Central memory CD8-positive, alpha-beta T cell (primary cell): ENCODE measurements at regions not wholly inside any gene's neighbourhood (a gene's known extent, or its start where the extent isn't known, plus 50 kb on each side); places are given as distances from the start of the nearest gene placed in this dataset.

Source experiments
- ATAC-seq: fragments of 150-1000 bp; cut with Tn5 transposase; replicated peaks from 2 replicates; pipeline ENCODE4 v1.10.0; 2022; ENCODE audit warnings: mild to moderate bottlenecking, moderate FRiP score, moderate number of reproducible peaks; ENCODE audit not compliant: poor library complexity, severe bottlenecking; ENCODE audit errors: extremely low read depth
- DNase-seq, 2 donors: peaks; one replicate each; pipeline ENCODE4 v3.0.0; 2021; ENCODE audit warnings: low spot score in 2 of 2
- H3K27ac Mint-ChIP-seq: one replicate; pipeline ENCODE4 v1.8.0; 2022; ENCODE audit warnings: low read depth, mild to moderate bottlenecking, moderate library complexity, mixed read lengths
- H3K27me3 Mint-ChIP-seq: one replicate; pipeline ENCODE4 v1.8.0; 2022; ENCODE audit warnings: mixed read lengths
- H3K36me3 Mint-ChIP-seq: one replicate; pipeline ENCODE4 v1.8.0; 2022; ENCODE audit warnings: mild to moderate bottlenecking, moderate library complexity, mixed read lengths; ENCODE audit not compliant: insufficient read depth
- H3K4me1 Mint-ChIP-seq: one replicate; pipeline ENCODE4 v1.8.0; 2022; ENCODE audit warnings: mixed read lengths
- H3K4me3 Mint-ChIP-seq: one replicate; pipeline ENCODE4 v1.8.0; 2022; ENCODE audit warnings: mild to moderate bottlenecking, moderate library complexity, mixed read lengths
- H3K9me3 Mint-ChIP-seq: one replicate; pipeline ENCODE4 v1.8.0; 2022; ENCODE audit warnings: mixed read lengths

GRCh38 chr2:16333681-16334080 is 332.0 kb downstream of the CYRIA start:
- ATAC-seq: no peak
- DNase-seq: no peak
- Mint-ChIP-seq H3K36me3 (no peaks in the 10 kb centered on the region), H3K9me3 (peaks cover 4% of the 10 kb centered on the region), H3K27me3 (no peaks in the 10 kb centered on the region), H3K4me3 (no peak overlapping the region), H3K27ac (no peak overlapping the region), H3K4me1 (no peaks in the 10 kb centered on the region)

- DNase-seq: no peak
- no peaks in the 10 kb centered on the region for H3K36me3 Mint-ChIP-seq
- no peak overlapping the region for H3K4me3 Mint-ChIP-seq
- H3K9me3 Mint-ChIP-seq: peaks cover 4% of the 10 kb centered on the region
- no peak overlapping the region for H3K27ac Mint-ChIP-seq
- H3K4me1 Mint-ChIP-seq: no peaks in the 10 kb centered on the region
- H3K27me3 Mint-ChIP-seq: no peaks in the 10 kb centered on the region
- no peak for ATAC-seq
Observed at GRCh38 chr2:16332681-16333557, 332.7 kb downstream of the CYRIA start.

GRCh38 chr2:16331772-16332171 is 333.9 kb downstream of the CYRIA start:
- Mint-ChIP-seq H3K4me3 (no peak overlapping the region), H3K27ac (no peak overlapping the region), H3K36me3 (no peaks in the 10 kb centered on the region), H3K9me3 (peaks cover 4% of the 10 kb centered on the region), H3K27me3 (no peaks in the 10 kb centered on the region), H3K4me1 (no peaks in the 10 kb centered on the region)
- no peak for ATAC-seq
- no peak for DNase-seq

- Mint-ChIP-seq H3K4me1 (no peaks in the 10 kb centered on the region), H3K36me3 (no peaks in the 10 kb centered on the region), H3K27me3 (no peaks in the 10 kb centered on the region), H3K9me3 (peaks cover 4% of the 10 kb centered on the region), H3K27ac (no peak overlapping the region), H3K4me3 (no peak overlapping the region)
- ATAC-seq (no peak), DNase-seq (no peak)
Observed at GRCh38 chr2:16330982-16331381, 334.7 kb downstream of the CYRIA start.

- DNase-seq (no peak), ATAC-seq (no peak)
- no peaks in the 10 kb centered on the region for H3K36me3 Mint-ChIP-seq
- no peak overlapping the region for H3K27ac Mint-ChIP-seq
- peaks cover 4% of the 10 kb centered on the region for H3K9me3 Mint-ChIP-seq
- no peak overlapping the region for H3K4me3 Mint-ChIP-seq
- H3K4me1 Mint-ChIP-seq: no peaks in the 10 kb centered on the region
- H3K27me3 Mint-ChIP-seq: no peaks in the 10 kb centered on the region
Observed at GRCh38 chr2:16330571-16330970, 335.1 kb downstream of the CYRIA start.

GRCh38 chr2:16330012-16330411 is 335.6 kb downstream of the CYRIA start:
- H3K36me3 Mint-ChIP-seq: no peaks in the 10 kb centered on the region
- no peak overlapping the region for H3K27ac Mint-ChIP-seq
- no peaks in the 10 kb centered on the region for H3K27me3 Mint-ChIP-seq
- DNase-seq (no peak), ATAC-seq (no peak)
- H3K4me3 Mint-ChIP-seq: no peak overlapping the region
- peaks cover 4% of the 10 kb centered on the region for H3K9me3 Mint-ChIP-seq
- no peaks in the 10 kb centered on the region for H3K4me1 Mint-ChIP-seq

- Mint-ChIP-seq H3K36me3 (no peaks in the 10 kb centered on the region), H3K27ac (no peak overlapping the region), H3K27me3 (no peaks in the 10 kb centered on the region), H3K9me3 (peaks cover 4% of the 10 kb centered on the region), H3K4me3 (no peak overlapping the region), H3K4me1 (no peaks in the 10 kb centered on the region)
- ATAC-seq: no peak
- no peak for DNase-seq
Observed at GRCh38 chr2:16329421-16329820, 336.2 kb downstream of the CYRIA start.

GRCh38 chr2:16328521-16329190 is 337.0 kb downstream of the CYRIA start:
- H3K4me3 Mint-ChIP-seq: no peak overlapping the region
- no peaks in the 10 kb centered on the region for H3K27me3 Mint-ChIP-seq
- DNase-seq (no peak), ATAC-seq (no peak)
- no peaks in the 10 kb centered on the region for H3K36me3 Mint-ChIP-seq
- no peaks in the 10 kb centered on the region for H3K4me1 Mint-ChIP-seq
- H3K9me3 Mint-ChIP-seq: peaks cover 4% of the 10 kb centered on the region
- H3K27ac Mint-ChIP-seq: no peak overlapping the region

GRCh38 chr2:16327326-16327725 is 338.3 kb downstream of the CYRIA start:
- no peaks in the 10 kb centered on the region for H3K36me3 Mint-ChIP-seq
- no peaks in the 10 kb centered on the region for H3K27me3 Mint-ChIP-seq
- DNase-seq (no peak), ATAC-seq (no peak)
- no peak overlapping the region for H3K27ac Mint-ChIP-seq
- no peaks in the 10 kb centered on the region for H3K4me1 Mint-ChIP-seq
- H3K4me3 Mint-ChIP-seq: no peak overlapping the region
- H3K9me3 Mint-ChIP-seq: peaks cover 4% of the 10 kb centered on the region

GRCh38 chr2:16326711-16327300 is 338.8 kb downstream of the CYRIA start:
- DNase-seq (no peak), ATAC-seq (no peak)
- Mint-ChIP-seq H3K9me3 (peaks cover 4% of the 10 kb centered on the region), H3K4me1 (no peaks in the 10 kb centered on the region), H3K36me3 (no peaks in the 10 kb centered on the region), H3K27me3 (no peaks in the 10 kb centered on the region), H3K4me3 (no peak overlapping the region), H3K27ac (no peak overlapping the region)

GRCh38 chr2:16325976-16326510 is 339.6 kb downstream of the CYRIA start:
- peaks cover 4% of the 10 kb centered on the region for H3K9me3 Mint-ChIP-seq
- H3K27ac Mint-ChIP-seq: no peak overlapping the region
- no peak overlapping the region for H3K4me3 Mint-ChIP-seq
- H3K4me1 Mint-ChIP-seq: no peaks in the 10 kb centered on the region
- H3K36me3 Mint-ChIP-seq: no peaks in the 10 kb centered on the region
- no peak for DNase-seq
- no peak for ATAC-seq
- H3K27me3 Mint-ChIP-seq: no peaks in the 10 kb centered on the region

- no peak for DNase-seq
- Mint-ChIP-seq H3K36me3 (no peaks in the 10 kb centered on the region), H3K9me3 (peaks cover 4% of the 10 kb centered on the region), H3K27me3 (no peaks in the 10 kb centered on the region), H3K4me3 (no peak overlapping the region), H3K4me1 (no peaks in the 10 kb centered on the region), H3K27ac (no peak overlapping the region)
- ATAC-seq: no peak
Observed at GRCh38 chr2:16325016-16325975, 340.3 kb downstream of the CYRIA start.
